H1 (cell line): ENCODE measurements at regions not wholly inside any gene's neighbourhood (a gene's known extent, or its start where the extent isn't known, plus 50 kb on each side); places are given as distances from the start of the nearest gene placed in this dataset.

Experiments
- BRCA1 ChIP-seq: IDR thresholded peaks from 2 replicates; pipeline ENCODE4 v1.6.1; 2012; ENCODE audit warnings: low read depth, low read length, improper control_type of control experiment
- CBX8 ChIP-seq: fragments of 300-800, 300-1000 bp; sonication (generic); IDR thresholded peaks from 2 replicates; pipeline ENCODE4 v1.7.1; 2016; ENCODE audit warnings: low read depth, low read length, borderline replicate concordance
- HDAC2 ChIP-seq, 2 experiments: fragments of 300-600 bp in 1 of 2; sonication (generic) in 1 of 2; IDR thresholded peaks; 2 replicates each; pipeline ENCODE4 v1.6.1; 2011 to 2012; ENCODE audit warnings: low read depth in 2 of 2, low read length in 2 of 2, mild to moderate bottlenecking in 2 of 2, moderate library complexity in 2 of 2, borderline replicate concordance in 1 of 2, inconsistent platforms in 1 of 2
- JUN ChIP-seq: IDR thresholded peaks from 2 replicates; pipeline ENCODE4 v1.6.1; 2011; ENCODE audit warnings: low read depth, mild to moderate bottlenecking, improper control_type of control experiment, low read length
- JUND ChIP-seq: IDR thresholded peaks from 2 replicates; pipeline ENCODE4 v1.6.1; 2011; ENCODE audit warnings: mild to moderate bottlenecking, improper control_type of control experiment, low read length
- POU5F1 ChIP-seq: IDR thresholded peaks from 2 replicates; pipeline ENCODE4 v1.6.1; 2011; ENCODE audit warnings: low read depth, mild to moderate bottlenecking, low read length, moderate library complexity
- SIRT6 ChIP-seq: IDR thresholded peaks from one replicate; pipeline ENCODE4 v1.7.1; 2012; ENCODE audit warnings: low read length, inconsistent platforms
- SIX5 ChIP-seq: IDR thresholded peaks from 2 replicates; pipeline ENCODE4 v1.6.1; 2011; ENCODE audit warnings: mild to moderate bottlenecking, low read depth, low read length
- SP2 ChIP-seq: IDR thresholded peaks from 2 replicates; pipeline ENCODE4 v1.6.1; 2012; ENCODE audit warnings: mild to moderate bottlenecking, low read length, inconsistent platforms
- TAF7 ChIP-seq: optimal IDR thresholded peaks from 2 replicates; pipeline ENCODE3; 2011; ENCODE audit warnings: low read depth, mild to moderate bottlenecking, inconsistent platforms, low read length, moderate library complexity, borderline replicate concordance
- YY1 ChIP-seq: IDR thresholded peaks from 2 replicates; pipeline ENCODE4 v1.6.1; 2011; ENCODE audit warnings: low read depth, mild to moderate bottlenecking, low read length
- TF ChIP-seq, protein P1 (sequence below): fragments of 300-600 bp; sonication (generic); IDR thresholded peaks from 2 replicates; pipeline ENCODE4 v1.7.1; 2012; ENCODE audit warnings: low read length, moderate library complexity, mild to moderate bottlenecking, inconsistent platforms; ENCODE audit not compliant: insufficient replicate concordance
- TF ChIP-seq, protein P2 (sequence below): IDR thresholded peaks from 2 replicates; pipeline ENCODE4 v1.6.1; 2011; ENCODE audit warnings: low read depth, mild to moderate bottlenecking, low read length; ENCODE audit not compliant: insufficient read depth

DNA sequence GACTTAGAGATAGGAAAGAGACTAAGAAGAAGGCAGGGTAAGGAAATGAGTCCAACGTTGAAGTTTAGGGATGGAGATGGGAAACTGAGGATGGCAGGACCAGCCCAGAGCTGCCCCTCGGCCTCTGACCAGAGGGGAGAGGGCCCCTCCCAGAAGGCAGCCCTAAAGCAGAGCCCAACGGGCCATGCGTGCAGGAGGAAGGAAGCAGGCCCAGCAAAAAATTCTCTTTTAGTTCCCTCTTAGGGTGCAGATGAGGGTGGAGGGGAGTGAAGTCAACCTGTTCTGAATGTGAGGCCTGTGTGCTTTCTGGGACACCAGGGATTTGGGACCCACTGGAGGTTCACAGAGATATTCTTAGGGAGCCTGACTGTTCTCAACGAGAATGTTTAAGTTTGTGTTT lies 225.4 kb downstream of the RHOU start (continued):
- TF ChIP-seq, protein P1, sequence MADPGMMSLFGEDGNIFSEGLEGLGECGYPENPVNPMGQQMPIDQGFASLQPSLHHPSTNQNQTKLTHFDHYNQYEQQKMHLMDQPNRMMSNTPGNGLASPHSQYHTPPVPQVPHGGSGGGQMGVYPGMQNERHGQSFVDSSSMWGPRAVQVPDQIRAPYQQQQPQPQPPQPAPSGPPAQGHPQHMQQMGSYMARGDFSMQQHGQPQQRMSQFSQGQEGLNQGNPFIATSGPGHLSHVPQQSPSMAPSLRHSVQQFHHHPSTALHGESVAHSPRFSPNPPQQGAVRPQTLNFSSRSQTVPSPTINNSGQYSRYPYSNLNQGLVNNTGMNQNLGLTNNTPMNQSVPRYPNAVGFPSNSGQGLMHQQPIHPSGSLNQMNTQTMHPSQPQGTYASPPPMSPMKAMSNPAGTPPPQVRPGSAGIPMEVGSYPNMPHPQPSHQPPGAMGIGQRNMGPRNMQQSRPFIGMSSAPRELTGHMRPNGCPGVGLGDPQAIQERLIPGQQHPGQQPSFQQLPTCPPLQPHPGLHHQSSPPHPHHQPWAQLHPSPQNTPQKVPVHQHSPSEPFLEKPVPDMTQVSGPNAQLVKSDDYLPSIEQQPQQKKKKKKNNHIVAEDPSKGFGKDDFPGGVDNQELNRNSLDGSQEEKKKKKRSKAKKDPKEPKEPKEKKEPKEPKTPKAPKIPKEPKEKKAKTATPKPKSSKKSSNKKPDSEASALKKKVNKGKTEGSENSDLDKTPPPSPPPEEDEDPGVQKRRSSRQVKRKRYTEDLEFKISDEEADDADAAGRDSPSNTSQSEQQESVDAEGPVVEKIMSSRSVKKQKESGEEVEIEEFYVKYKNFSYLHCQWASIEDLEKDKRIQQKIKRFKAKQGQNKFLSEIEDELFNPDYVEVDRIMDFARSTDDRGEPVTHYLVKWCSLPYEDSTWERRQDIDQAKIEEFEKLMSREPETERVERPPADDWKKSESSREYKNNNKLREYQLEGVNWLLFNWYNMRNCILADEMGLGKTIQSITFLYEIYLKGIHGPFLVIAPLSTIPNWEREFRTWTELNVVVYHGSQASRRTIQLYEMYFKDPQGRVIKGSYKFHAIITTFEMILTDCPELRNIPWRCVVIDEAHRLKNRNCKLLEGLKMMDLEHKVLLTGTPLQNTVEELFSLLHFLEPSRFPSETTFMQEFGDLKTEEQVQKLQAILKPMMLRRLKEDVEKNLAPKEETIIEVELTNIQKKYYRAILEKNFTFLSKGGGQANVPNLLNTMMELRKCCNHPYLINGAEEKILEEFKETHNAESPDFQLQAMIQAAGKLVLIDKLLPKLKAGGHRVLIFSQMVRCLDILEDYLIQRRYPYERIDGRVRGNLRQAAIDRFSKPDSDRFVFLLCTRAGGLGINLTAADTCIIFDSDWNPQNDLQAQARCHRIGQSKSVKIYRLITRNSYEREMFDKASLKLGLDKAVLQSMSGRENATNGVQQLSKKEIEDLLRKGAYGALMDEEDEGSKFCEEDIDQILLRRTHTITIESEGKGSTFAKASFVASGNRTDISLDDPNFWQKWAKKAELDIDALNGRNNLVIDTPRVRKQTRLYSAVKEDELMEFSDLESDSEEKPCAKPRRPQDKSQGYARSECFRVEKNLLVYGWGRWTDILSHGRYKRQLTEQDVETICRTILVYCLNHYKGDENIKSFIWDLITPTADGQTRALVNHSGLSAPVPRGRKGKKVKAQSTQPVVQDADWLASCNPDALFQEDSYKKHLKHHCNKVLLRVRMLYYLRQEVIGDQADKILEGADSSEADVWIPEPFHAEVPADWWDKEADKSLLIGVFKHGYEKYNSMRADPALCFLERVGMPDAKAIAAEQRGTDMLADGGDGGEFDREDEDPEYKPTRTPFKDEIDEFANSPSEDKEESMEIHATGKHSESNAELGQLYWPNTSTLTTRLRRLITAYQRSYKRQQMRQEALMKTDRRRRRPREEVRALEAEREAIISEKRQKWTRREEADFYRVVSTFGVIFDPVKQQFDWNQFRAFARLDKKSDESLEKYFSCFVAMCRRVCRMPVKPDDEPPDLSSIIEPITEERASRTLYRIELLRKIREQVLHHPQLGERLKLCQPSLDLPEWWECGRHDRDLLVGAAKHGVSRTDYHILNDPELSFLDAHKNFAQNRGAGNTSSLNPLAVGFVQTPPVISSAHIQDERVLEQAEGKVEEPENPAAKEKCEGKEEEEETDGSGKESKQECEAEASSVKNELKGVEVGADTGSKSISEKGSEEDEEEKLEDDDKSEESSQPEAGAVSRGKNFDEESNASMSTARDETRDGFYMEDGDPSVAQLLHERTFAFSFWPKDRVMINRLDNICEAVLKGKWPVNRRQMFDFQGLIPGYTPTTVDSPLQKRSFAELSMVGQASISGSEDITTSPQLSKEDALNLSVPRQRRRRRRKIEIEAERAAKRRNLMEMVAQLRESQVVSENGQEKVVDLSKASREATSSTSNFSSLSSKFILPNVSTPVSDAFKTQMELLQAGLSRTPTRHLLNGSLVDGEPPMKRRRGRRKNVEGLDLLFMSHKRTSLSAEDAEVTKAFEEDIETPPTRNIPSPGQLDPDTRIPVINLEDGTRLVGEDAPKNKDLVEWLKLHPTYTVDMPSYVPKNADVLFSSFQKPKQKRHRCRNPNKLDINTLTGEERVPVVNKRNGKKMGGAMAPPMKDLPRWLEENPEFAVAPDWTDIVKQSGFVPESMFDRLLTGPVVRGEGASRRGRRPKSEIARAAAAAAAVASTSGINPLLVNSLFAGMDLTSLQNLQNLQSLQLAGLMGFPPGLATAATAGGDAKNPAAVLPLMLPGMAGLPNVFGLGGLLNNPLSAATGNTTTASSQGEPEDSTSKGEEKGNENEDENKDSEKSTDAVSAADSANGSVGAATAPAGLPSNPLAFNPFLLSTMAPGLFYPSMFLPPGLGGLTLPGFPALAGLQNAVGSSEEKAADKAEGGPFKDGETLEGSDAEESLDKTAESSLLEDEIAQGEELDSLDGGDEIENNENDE, result no peak
- TF ChIP-seq SP2, result no peak
- TF ChIP-seq SIX5, result no peak
- TF ChIP-seq YY1, result no peak
- TF ChIP-seq POU5F1, result no peak
- no peak for TF ChIP-seq JUND
- TF ChIP-seq HDAC2 (IDR thresholded peaks at IDR 0.05; ENCODE audit: borderline replicate concordance in 1 of 2, low read depth in 2 of 2, low read length in 2 of 2), result no peak
- TF ChIP-seq BRCA1, result no peak
- TF ChIP-seq CBX8, result no peak
- TF ChIP-seq SIRT6, result no peak
- no peak for TF ChIP-seq JUN
- TF ChIP-seq, protein P2, sequence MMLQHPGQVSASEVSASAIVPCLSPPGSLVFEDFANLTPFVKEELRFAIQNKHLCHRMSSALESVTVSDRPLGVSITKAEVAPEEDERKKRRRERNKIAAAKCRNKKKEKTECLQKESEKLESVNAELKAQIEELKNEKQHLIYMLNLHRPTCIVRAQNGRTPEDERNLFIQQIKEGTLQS, result no peak
- TF ChIP-seq TAF7, result no peak
